ENCODE measurements at regions not wholly inside any gene's neighbourhood (a gene's known extent, or its start where the extent isn't known, plus 50 kb on each side); places are given as distances from the start of the nearest gene placed in this dataset.
"Not testable (repeated sequence)": the region's sequence is repeated elsewhere in the genome, so short reads cannot be mapped to it uniquely, and the experiment has no call there.

DNA sequence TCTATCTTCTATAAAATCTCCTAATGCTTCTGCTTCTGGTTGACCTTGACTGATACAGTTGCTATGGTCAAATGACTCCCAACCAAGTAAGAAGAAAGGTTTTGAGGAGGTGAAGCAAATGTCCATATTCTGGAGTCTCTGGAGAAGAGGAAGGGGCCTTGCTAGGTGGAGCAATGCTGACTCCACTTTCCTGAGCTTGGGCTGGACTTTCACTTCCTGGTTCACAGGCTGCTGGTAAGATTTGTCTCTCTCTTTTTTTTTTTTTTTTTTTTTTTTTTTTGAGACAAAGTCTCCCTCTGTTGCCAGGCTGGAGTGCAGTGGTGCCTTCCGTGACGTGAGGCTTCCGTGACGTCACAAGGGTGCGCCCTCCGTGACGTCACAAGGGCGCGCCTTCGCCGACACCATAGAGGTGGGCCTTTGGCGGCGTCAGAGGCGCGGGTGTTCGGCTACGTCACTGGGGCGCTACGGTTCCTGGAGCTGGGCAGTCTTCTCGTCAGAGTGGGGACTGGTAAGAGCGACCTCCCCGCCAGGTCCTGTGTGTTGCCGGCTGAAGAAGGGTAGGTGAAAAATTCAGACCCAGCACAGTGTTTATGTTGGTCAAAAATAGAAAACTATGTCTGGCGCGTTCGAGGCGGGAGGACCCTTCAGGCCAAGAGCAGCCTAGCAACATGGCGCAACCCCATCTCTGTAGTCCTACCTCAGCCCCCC is 93.7 kb upstream of the METTL14 start:
- peak; percentile 96 for DNase-seq

DNA sequence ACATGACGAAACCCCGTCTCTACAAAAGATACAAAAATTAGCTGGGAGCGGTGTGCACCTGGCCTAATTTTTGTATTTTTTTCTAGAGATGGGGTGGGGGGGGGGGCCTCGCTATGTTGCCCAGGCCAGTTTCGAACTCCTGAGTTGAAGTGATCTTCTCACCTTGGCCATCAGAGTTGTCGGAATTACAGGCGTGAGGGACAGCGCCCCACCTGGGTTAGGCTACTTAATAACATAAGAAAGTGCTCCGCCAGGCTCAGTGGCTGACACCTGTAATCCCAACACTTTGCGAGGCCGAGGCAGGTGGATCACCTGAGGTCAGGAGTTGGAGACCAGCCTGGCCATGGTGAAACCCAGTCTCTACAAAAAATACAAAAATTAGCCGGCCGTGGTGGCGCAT is 92.9 kb upstream of the METTL14 start:
- not testable (repeated sequence) for DNase-seq

DNA sequence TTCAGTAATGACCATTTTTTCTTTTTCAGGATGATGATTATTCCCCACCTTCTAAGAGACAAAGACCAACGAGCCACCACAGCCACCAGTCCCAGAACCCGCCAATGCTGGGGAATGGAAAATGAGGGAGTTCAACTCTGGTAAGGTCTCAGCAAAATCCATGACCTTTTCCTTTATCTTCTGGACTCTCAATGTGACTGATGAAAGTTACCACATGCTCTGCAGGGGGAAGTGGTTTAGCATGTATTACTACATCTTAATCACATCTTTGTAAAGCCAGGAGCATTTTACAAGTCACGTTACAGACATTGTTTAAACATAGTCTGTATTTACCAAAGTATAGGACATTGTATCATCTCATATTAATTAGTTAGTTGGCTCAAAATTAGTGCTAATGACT is 89.3 kb upstream of the METTL14 start:
- not testable (repeated sequence) for DNase-seq

- DNase-seq = not testable (repeated sequence)
These were observed 60.1 kb upstream of the METTL14 start for GRCh38 chr4:118625097-118625496.

- DNase-seq = not testable (repeated sequence)
These were observed 55.5 kb upstream of the METTL14 start for GRCh38 chr4:118629697-118630096.

DNA sequence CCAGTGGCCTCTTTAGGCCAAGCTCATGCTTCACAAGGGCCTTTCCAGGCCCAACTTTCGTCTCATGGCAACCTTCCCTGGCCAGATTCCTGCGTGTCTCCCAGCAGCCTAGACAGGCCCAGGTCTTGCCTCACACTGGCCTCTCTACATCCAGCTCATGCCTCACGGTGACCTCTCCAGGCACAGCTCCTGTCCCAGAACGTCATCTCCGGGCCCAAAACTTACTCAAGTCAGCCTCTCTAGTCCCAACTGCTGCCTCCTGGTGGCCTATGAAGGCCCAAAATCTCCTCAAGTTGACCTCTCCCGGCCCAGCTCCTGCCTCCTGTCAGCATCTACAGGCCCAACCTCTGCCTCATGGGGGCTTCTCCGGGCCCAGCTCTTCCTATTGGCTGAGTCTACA is 54.3 kb upstream of the METTL14 start:
- not testable (repeated sequence) for DNase-seq

DNA sequence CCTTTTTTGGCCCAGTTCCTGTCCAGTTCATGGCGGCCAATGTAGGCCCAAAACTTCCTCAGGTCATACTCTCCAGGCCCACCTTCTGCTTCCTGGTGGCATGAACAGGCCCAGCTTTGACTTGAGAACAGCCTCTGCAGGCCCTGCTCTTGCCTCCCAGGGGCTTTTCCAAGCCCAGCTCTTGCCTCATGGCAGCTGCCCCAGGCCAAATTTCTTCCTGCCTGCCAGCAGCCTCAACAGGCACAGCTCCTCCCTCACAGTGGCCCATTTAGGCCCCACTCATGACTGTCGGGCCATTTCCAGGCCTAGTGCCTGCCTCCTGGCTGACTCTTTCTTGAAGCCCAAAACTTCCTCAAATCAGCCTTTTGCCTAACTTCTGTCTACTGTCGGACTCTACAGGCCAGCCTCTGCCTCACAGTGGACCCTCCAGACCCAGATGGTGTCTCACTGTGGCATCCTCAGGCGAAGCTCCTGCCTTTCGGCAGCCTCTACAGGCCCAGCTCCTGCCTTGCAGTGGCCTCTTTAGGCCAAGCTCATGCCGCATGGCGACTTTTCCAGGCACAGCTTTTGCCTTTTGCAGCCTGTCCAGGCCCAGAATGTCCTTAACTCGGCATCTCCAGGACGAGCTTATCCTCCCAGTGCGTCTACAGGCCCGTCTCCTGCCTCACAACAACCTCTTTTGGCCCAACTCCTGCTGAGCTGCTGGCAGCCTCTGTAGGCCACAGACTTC is 53.7 kb upstream of the METTL14 start:
- not testable (repeated sequence) for DNase-seq

GRCh38 chr4:118633476-118633875 is 51.7 kb upstream of the METTL14 start:
- not testable (repeated sequence) for DNase-seq

DNA sequence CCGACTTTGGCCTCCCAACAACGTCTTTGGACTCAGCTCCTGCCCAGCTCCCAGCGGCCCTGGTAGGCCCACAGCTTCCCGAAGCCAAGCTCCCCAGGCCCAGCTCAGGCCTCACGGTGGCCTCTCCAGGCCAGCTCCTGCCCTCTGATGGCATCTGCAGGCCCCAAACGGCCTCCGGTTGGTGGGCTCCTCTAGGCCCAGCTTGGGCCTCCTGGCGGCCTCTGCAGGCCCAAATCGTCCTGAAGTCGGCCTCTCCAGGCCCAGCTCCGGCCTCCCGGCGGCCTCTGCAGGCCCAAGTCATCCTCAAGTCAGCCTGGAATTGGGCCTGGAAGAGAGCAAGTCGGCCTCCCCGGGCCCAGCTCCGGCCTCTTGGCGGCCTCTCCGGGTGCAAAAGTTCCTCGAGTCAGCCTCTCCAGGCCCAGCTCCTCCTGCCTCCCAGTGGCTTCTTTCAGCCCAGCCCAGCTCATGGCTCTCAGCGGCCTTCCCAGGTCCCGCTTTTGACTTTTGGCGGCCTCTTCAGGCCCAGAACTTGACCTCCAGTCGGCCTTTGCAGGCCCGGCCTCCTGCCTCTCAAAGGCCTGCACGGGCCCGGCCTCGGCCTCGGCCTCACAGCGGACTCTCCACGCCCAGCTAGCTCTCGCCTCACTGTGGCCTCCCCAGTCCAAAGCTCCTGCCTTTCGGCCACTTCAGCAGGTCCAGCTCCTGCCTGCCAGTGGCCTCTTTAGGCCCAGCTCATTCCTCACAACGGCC is 50.9 kb upstream of the METTL14 start:
- DNase-seq = not testable (repeated sequence)

Measured in activated naive CD4-positive, alpha-beta T cell treated with Interleukin-2 at 50 U/mL for 16 hours (primary cell).